ENCODE measurements at regions not wholly inside any gene's neighbourhood (a gene's known extent, or its start where the extent isn't known, plus 50 kb on each side); places are given as distances from the start of the nearest gene placed in this dataset.

- Histone ChIP-seq H3K9me3 (no peaks in the 10 kb centered on the region), H3K4me1 (no peaks in the 10 kb centered on the region), H3K36me3 (ENCODE audit: low read depth, missing control alignments) (no peaks in the 10 kb centered on the region), H3K27ac (no peak overlapping the region), H3K27me3 (no peaks in the 10 kb centered on the region), H3K4me3 (no peak overlapping the region)
- TF ChIP-seq POLR2A (IDR thresholded peaks at IDR 0.05) (no peak), CTCF (IDR thresholded peaks at IDR 0.05) (no peak)
- 64 to 89% methylated on average over 5 of the region's 5 CpGs for WGBS, 2 donors
- no peak for DNase-seq
- intact Hi-C loops (cut with DNase I; ENCODE audit: low total_unique reads): no loop called here
These were observed 337.1 kb upstream of the FOXK1 start for GRCh38 chr7:4345004-4345403.

- TF ChIP-seq CTCF (IDR thresholded peaks at IDR 0.05): no peak
These were observed 330.0 kb upstream of the FOXK1 start for GRCh38 chr7:4352069-4352468.

GRCh38 chr7:4361774-4362173 is 320.3 kb upstream of the FOXK1 start:
- WGBS, 2 donors: 79 to 80% methylated on average over 1 to 5 of the region's 5 CpGs
- Histone ChIP-seq H3K27ac (no peak overlapping the region), H3K27me3 (no peaks in the 10 kb centered on the region), H3K4me1 (no peaks in the 10 kb centered on the region), H3K36me3 (ENCODE audit: low read depth, missing control alignments) (no peaks in the 10 kb centered on the region), H3K9me3 (no peaks in the 10 kb centered on the region), H3K4me3 (no peak overlapping the region)
- intact Hi-C loops (cut with DNase I; ENCODE audit: low total_unique reads): no loop called here
- no peak for DNase-seq
- TF ChIP-seq CTCF (IDR thresholded peaks at IDR 0.05) (no peak), POLR2A (IDR thresholded peaks at IDR 0.05) (no peak)

More at GRCh38 chr7:4352069-4352468, 330.0 kb upstream of the FOXK1 start:
- no peaks in the 10 kb centered on the region for H3K27me3 ChIP-seq
- no peaks in the 10 kb centered on the region for H3K36me3 ChIP-seq (ENCODE audit: low read depth, missing control alignments)
- H3K9me3 ChIP-seq: no peaks in the 10 kb centered on the region
- WGBS, 2 donors: 98 to 100% methylated on average over 1 of the region's 1 CpG
- no peak overlapping the region for H3K27ac ChIP-seq
- intact Hi-C loops (cut with DNase I; ENCODE audit: low total_unique reads): no loop called here
- no peak for DNase-seq
- no peak overlapping the region for H3K4me3 ChIP-seq
- H3K4me1 ChIP-seq: no peaks in the 10 kb centered on the region

GRCh38 chr7:4383584-4383983 is 298.5 kb upstream of the FOXK1 start:
- no peaks in the 10 kb centered on the region for H3K36me3 ChIP-seq (ENCODE audit: low read depth, missing control alignments)
- intact Hi-C loops (cut with DNase I; ENCODE audit: low total_unique reads): no loop called here
- WGBS, 2 donors: 81 to 85% methylated on average over 12 of the region's 12 CpGs

More at GRCh38 chr7:4383584-4383983, 298.5 kb upstream of the FOXK1 start:
- Histone ChIP-seq H3K9me3 (no peaks in the 10 kb centered on the region), H3K27ac (no peak overlapping the region), H3K4me1 (no peaks in the 10 kb centered on the region), H3K27me3 (no peaks in the 10 kb centered on the region), H3K4me3 (no peak overlapping the region)
- no peak for TF ChIP-seq POLR2A (IDR thresholded peaks at IDR 0.05)
- TF ChIP-seq CTCF (IDR thresholded peaks at IDR 0.05): no peak
- no peak for DNase-seq
